SK-N-SH (cell line): ENCODE measurements at regions not wholly inside any gene's neighbourhood (a gene's known extent, or its start where the extent isn't known, plus 50 kb on each side); places are given as distances from the start of the nearest gene placed in this dataset.

ENCODE experiments used
- CTCF ChIP-seq: fragments of 200-600 bp; sonication (generic); IDR thresholded peaks from 2 replicates; pipeline ENCODE4 v1.6.1; 2017; ENCODE audit warnings: antibody characterized with exemption, mild to moderate bottlenecking, moderate library complexity
- REST ChIP-seq: IDR thresholded peaks from 2 replicates; pipeline ENCODE4 v1.6.1; 2012; ENCODE audit warnings: mild to moderate bottlenecking, low read depth, low read length, moderate library complexity
- TF ChIP-seq, protein P1 (sequence below): IDR thresholded peaks from 2 replicates; pipeline ENCODE4 v1.4.0; 2012; ENCODE audit warnings: low read depth

GRCh38 chr6:24076011-24076410 is 50.0 kb upstream of the NRSN1 start:
- TF ChIP-seq, protein P1, sequence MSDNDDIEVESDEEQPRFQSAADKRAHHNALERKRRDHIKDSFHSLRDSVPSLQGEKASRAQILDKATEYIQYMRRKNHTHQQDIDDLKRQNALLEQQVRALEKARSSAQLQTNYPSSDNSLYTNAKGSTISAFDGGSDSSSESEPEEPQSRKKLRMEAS: no peak
- TF ChIP-seq CTCF (no peak), REST (no peak)
